ENCODE measurements at regions not wholly inside any gene's neighbourhood (a gene's known extent, or its start where the extent isn't known, plus 50 kb on each side); places are given as distances from the start of the nearest gene placed in this dataset.

GRCh38 chr3:150035910-150036612 lies 65.4 kb upstream of the PFN2 start:
- DNase-seq (ENCODE audit: low read depth in 1 of 2, low spot score in 1 of 2): no peak

GRCh38 chr3:150035301-150035779 lies 64.6 kb upstream of the PFN2 start:
- DNase-seq (ENCODE audit: low read depth in 1 of 2, low spot score in 1 of 2): no peak

GRCh38 chr3:150033721-150034120 lies 63.0 kb upstream of the PFN2 start:
- DNase-seq (ENCODE audit: low read depth in 1 of 2, low spot score in 1 of 2): no peak

- no peak for DNase-seq (ENCODE audit: low read depth in 1 of 2, low spot score in 1 of 2)
Observed at GRCh38 chr3:150030841-150031240, 60.1 kb upstream of the PFN2 start.

GRCh38 chr3:150023239-150023636 lies 52.5 kb upstream of the PFN2 start:
- no peak for DNase-seq (ENCODE audit: low read depth in 1 of 2, low spot score in 1 of 2)

GRCh38 chr3:150022381-150023238 lies 51.9 kb upstream of the PFN2 start:
- no peak for DNase-seq (ENCODE audit: low read depth in 1 of 2, low spot score in 1 of 2)

GRCh38 chr3:150020527-150020926 lies 49.8 kb upstream of the PFN2 start:
- DNase-seq (ENCODE audit: low read depth in 1 of 2, low spot score in 1 of 2): no peak
